ENCODE measurements at regions not wholly inside any gene's neighbourhood (a gene's known extent, or its start where the extent isn't known, plus 50 kb on each side); places are given as distances from the start of the nearest gene placed in this dataset.
"Not testable (repeated sequence)": the region's sequence is repeated elsewhere in the genome, so short reads cannot be mapped to it uniquely, and the experiment has no call there.

GRCh38 chr7:149572920-149573319 lies 75.3 kb upstream of the ZNF746 start:
- not testable (repeated sequence) for H3K4me3 ChIP-seq (ENCODE audit: insufficient read depth, low read depth, low read length, poor library complexity, severe bottlenecking); H3K4me1 ChIP-seq (ENCODE audit: control insufficient read depth, insufficient read depth, low read length, poor library complexity, severe bottlenecking); DNase-seq; H3K27me3 ChIP-seq (replicated peaks; ENCODE audit: control insufficient read depth, insufficient read depth, low read length, poor library complexity, severe bottlenecking); H3K27ac ChIP-seq (ENCODE audit: insufficient read depth, low read length, poor library complexity, severe bottlenecking)
- Histone ChIP-seq H3K36me3 (ENCODE audit: control insufficient read depth, insufficient read depth, low read length) (peaks cover 12% of the 10 kb centered on the region), H3K9me3 (ENCODE audit: control insufficient read depth, low read length) (peaks cover 11% of the 10 kb centered on the region)

- peaks cover 17% of the 10 kb centered on the region for H3K36me3 ChIP-seq (ENCODE audit: control insufficient read depth, insufficient read depth, low read length)
- no peaks in the 10 kb centered on the region for H3K27me3 ChIP-seq (replicated peaks; ENCODE audit: control insufficient read depth, insufficient read depth, low read length, poor library complexity, severe bottlenecking)
- H3K4me1 ChIP-seq (ENCODE audit: control insufficient read depth, insufficient read depth, low read length, poor library complexity, severe bottlenecking), result no peaks in the 10 kb centered on the region
- H3K27ac ChIP-seq (ENCODE audit: insufficient read depth, low read length, poor library complexity, severe bottlenecking), result no peak overlapping the region
- no peak overlapping the region for H3K4me3 ChIP-seq (ENCODE audit: insufficient read depth, low read depth, low read length, poor library complexity, severe bottlenecking)
- DNase-seq, result no peak
- H3K9me3 ChIP-seq (ENCODE audit: control insufficient read depth, low read length), result peaks cover 11% of the 10 kb centered on the region
Observed at GRCh38 chr7:149570784-149571183, 73.2 kb upstream of the ZNF746 start.

- peaks cover 11% of the 10 kb centered on the region for H3K9me3 ChIP-seq (ENCODE audit: control insufficient read depth, low read length)
- no peak for DNase-seq
- peaks cover 17% of the 10 kb centered on the region for H3K36me3 ChIP-seq (ENCODE audit: control insufficient read depth, insufficient read depth, low read length)
- no peak overlapping the region for H3K4me3 ChIP-seq (ENCODE audit: insufficient read depth, low read depth, low read length, poor library complexity, severe bottlenecking)
- no peaks in the 10 kb centered on the region for H3K4me1 ChIP-seq (ENCODE audit: control insufficient read depth, insufficient read depth, low read length, poor library complexity, severe bottlenecking)
- H3K27me3 ChIP-seq (replicated peaks; ENCODE audit: control insufficient read depth, insufficient read depth, low read length, poor library complexity, severe bottlenecking), result no peaks in the 10 kb centered on the region
- H3K27ac ChIP-seq (ENCODE audit: insufficient read depth, low read length, poor library complexity, severe bottlenecking), result no peak overlapping the region
Observed at GRCh38 chr7:149569726-149570422, 72.3 kb upstream of the ZNF746 start.

- Histone ChIP-seq H3K27me3 (replicated peaks; ENCODE audit: control insufficient read depth, insufficient read depth, low read length, poor library complexity, severe bottlenecking) (no peaks in the 10 kb centered on the region), H3K9me3 (ENCODE audit: control insufficient read depth, low read length) (peaks cover 11% of the 10 kb centered on the region), H3K27ac (ENCODE audit: insufficient read depth, low read length, poor library complexity, severe bottlenecking) (no peak overlapping the region), H3K36me3 (ENCODE audit: control insufficient read depth, insufficient read depth, low read length) (peaks cover 21% of the 10 kb centered on the region), H3K4me3 (ENCODE audit: insufficient read depth, low read depth, low read length, poor library complexity, severe bottlenecking) (no peak overlapping the region), H3K4me1 (ENCODE audit: control insufficient read depth, insufficient read depth, low read length, poor library complexity, severe bottlenecking) (no peaks in the 10 kb centered on the region)
- DNase-seq, result no peak
Observed at GRCh38 chr7:149569025-149569725, 71.6 kb upstream of the ZNF746 start.

GRCh38 chr7:149568218-149568617 lies 70.6 kb upstream of the ZNF746 start:
- Histone ChIP-seq H3K27me3 (replicated peaks; ENCODE audit: control insufficient read depth, insufficient read depth, low read length, poor library complexity, severe bottlenecking) (no peaks in the 10 kb centered on the region), H3K27ac (ENCODE audit: insufficient read depth, low read length, poor library complexity, severe bottlenecking) (no peak overlapping the region), H3K36me3 (ENCODE audit: control insufficient read depth, insufficient read depth, low read length) (peaks cover 21% of the 10 kb centered on the region), H3K4me1 (ENCODE audit: control insufficient read depth, insufficient read depth, low read length, poor library complexity, severe bottlenecking) (no peaks in the 10 kb centered on the region), H3K4me3 (ENCODE audit: insufficient read depth, low read depth, low read length, poor library complexity, severe bottlenecking) (no peak overlapping the region), H3K9me3 (ENCODE audit: control insufficient read depth, low read length) (peaks cover 11% of the 10 kb centered on the region)
- DNase-seq, result no peak

GRCh38 chr7:149566103-149566502 lies 68.5 kb upstream of the ZNF746 start:
- Histone ChIP-seq H3K4me3 (ENCODE audit: insufficient read depth, low read depth, low read length, poor library complexity, severe bottlenecking) (no peak overlapping the region), H3K27me3 (replicated peaks; ENCODE audit: control insufficient read depth, insufficient read depth, low read length, poor library complexity, severe bottlenecking) (no peaks in the 10 kb centered on the region), H3K36me3 (ENCODE audit: control insufficient read depth, insufficient read depth, low read length) (peaks cover 21% of the 10 kb centered on the region), H3K9me3 (ENCODE audit: control insufficient read depth, low read length) (peaks cover 11% of the 10 kb centered on the region), H3K27ac (ENCODE audit: insufficient read depth, low read length, poor library complexity, severe bottlenecking) (no peak overlapping the region), H3K4me1 (ENCODE audit: control insufficient read depth, insufficient read depth, low read length, poor library complexity, severe bottlenecking) (no peaks in the 10 kb centered on the region)
- no peak for DNase-seq

- Histone ChIP-seq H3K27me3 (replicated peaks; ENCODE audit: control insufficient read depth, insufficient read depth, low read length, poor library complexity, severe bottlenecking) (no peaks in the 10 kb centered on the region), H3K9me3 (ENCODE audit: control insufficient read depth, low read length) (peaks cover 9% of the 10 kb centered on the region), H3K36me3 (ENCODE audit: control insufficient read depth, insufficient read depth, low read length) (peaks cover 21% of the 10 kb centered on the region), H3K27ac (ENCODE audit: insufficient read depth, low read length, poor library complexity, severe bottlenecking) (no peak overlapping the region), H3K4me3 (ENCODE audit: insufficient read depth, low read depth, low read length, poor library complexity, severe bottlenecking) (no peak overlapping the region), H3K4me1 (ENCODE audit: control insufficient read depth, insufficient read depth, low read length, poor library complexity, severe bottlenecking) (no peaks in the 10 kb centered on the region)
- no peak for DNase-seq
Observed at GRCh38 chr7:149565096-149565382, 67.4 kb upstream of the ZNF746 start.

GRCh38 chr7:149564340-149565095 lies 66.9 kb upstream of the ZNF746 start:
- H3K36me3 ChIP-seq (ENCODE audit: control insufficient read depth, insufficient read depth, low read length), result peaks cover 20% of the 10 kb centered on the region
- DNase-seq, result no peak
- H3K4me3 ChIP-seq (ENCODE audit: insufficient read depth, low read depth, low read length, poor library complexity, severe bottlenecking), result no peak overlapping the region
- H3K27ac ChIP-seq (ENCODE audit: insufficient read depth, low read length, poor library complexity, severe bottlenecking), result no peak overlapping the region
- H3K4me1 ChIP-seq (ENCODE audit: control insufficient read depth, insufficient read depth, low read length, poor library complexity, severe bottlenecking), result no peaks in the 10 kb centered on the region
- no peaks in the 10 kb centered on the region for H3K27me3 ChIP-seq (replicated peaks; ENCODE audit: control insufficient read depth, insufficient read depth, low read length, poor library complexity, severe bottlenecking)
- H3K9me3 ChIP-seq (ENCODE audit: control insufficient read depth, low read length), result peaks cover 4% of the 10 kb centered on the region

- H3K4me3 ChIP-seq (ENCODE audit: insufficient read depth, low read depth, low read length, poor library complexity, severe bottlenecking), result no peak overlapping the region
- DNase-seq, result no peak
- peaks cover 19% of the 10 kb centered on the region for H3K36me3 ChIP-seq (ENCODE audit: control insufficient read depth, insufficient read depth, low read length)
- no peaks in the 10 kb centered on the region for H3K4me1 ChIP-seq (ENCODE audit: control insufficient read depth, insufficient read depth, low read length, poor library complexity, severe bottlenecking)
- H3K27ac ChIP-seq (ENCODE audit: insufficient read depth, low read length, poor library complexity, severe bottlenecking), result no peak overlapping the region
- H3K27me3 ChIP-seq (replicated peaks; ENCODE audit: control insufficient read depth, insufficient read depth, low read length, poor library complexity, severe bottlenecking), result no peaks in the 10 kb centered on the region
- no peaks in the 10 kb centered on the region for H3K9me3 ChIP-seq (ENCODE audit: control insufficient read depth, low read length)
Observed at GRCh38 chr7:149562602-149563001, 65.0 kb upstream of the ZNF746 start.

GRCh38 chr7:149561072-149561471 lies 63.5 kb upstream of the ZNF746 start:
- Histone ChIP-seq H3K4me1 (ENCODE audit: control insufficient read depth, insufficient read depth, low read length, poor library complexity, severe bottlenecking) (no peaks in the 10 kb centered on the region), H3K36me3 (ENCODE audit: control insufficient read depth, insufficient read depth, low read length) (peaks cover 17% of the 10 kb centered on the region), H3K27me3 (replicated peaks; ENCODE audit: control insufficient read depth, insufficient read depth, low read length, poor library complexity, severe bottlenecking) (no peaks in the 10 kb centered on the region), H3K27ac (ENCODE audit: insufficient read depth, low read length, poor library complexity, severe bottlenecking) (no peak overlapping the region), H3K4me3 (ENCODE audit: insufficient read depth, low read depth, low read length, poor library complexity, severe bottlenecking) (no peak overlapping the region), H3K9me3 (ENCODE audit: control insufficient read depth, low read length) (no peaks in the 10 kb centered on the region)
- no peak for DNase-seq
